GM12874 (cell line): ENCODE measurements at regions not wholly inside any gene's neighbourhood (a gene's known extent, or its start where the extent isn't known, plus 50 kb on each side); places are given as distances from the start of the nearest gene placed in this dataset.

Source experiments
- TF ChIP-seq, protein P1 (sequence below): IDR thresholded peaks from 2 replicates; pipeline ENCODE4 v1.5.1; 2011; ENCODE audit warnings: low read depth, mild to moderate bottlenecking, control low read depth, low read length, moderate library complexity; ENCODE audit not compliant: insufficient read depth

DNA sequence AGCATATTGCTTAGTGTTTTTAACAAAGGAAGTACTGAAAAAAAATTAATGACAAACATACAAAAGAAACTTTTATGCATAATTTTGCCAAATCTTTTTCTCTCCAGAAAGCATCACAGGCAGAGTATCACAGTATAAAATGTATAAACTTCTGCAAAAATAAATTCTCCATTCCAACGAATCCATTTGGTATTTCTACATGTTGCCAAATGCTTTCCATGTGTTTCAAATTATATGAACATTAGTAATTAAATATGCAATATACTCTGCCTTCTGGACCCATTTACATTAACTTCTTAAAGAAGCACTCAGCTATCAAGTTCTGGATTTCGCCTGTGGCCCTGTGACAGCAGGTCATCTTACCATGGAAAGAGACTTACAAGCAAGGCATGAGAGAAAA lies 189.1 kb upstream of the ALCAM start:
- TF ChIP-seq, protein P1, sequence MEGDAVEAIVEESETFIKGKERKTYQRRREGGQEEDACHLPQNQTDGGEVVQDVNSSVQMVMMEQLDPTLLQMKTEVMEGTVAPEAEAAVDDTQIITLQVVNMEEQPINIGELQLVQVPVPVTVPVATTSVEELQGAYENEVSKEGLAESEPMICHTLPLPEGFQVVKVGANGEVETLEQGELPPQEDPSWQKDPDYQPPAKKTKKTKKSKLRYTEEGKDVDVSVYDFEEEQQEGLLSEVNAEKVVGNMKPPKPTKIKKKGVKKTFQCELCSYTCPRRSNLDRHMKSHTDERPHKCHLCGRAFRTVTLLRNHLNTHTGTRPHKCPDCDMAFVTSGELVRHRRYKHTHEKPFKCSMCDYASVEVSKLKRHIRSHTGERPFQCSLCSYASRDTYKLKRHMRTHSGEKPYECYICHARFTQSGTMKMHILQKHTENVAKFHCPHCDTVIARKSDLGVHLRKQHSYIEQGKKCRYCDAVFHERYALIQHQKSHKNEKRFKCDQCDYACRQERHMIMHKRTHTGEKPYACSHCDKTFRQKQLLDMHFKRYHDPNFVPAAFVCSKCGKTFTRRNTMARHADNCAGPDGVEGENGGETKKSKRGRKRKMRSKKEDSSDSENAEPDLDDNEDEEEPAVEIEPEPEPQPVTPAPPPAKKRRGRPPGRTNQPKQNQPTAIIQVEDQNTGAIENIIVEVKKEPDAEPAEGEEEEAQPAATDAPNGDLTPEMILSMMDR = no peak

DNA sequence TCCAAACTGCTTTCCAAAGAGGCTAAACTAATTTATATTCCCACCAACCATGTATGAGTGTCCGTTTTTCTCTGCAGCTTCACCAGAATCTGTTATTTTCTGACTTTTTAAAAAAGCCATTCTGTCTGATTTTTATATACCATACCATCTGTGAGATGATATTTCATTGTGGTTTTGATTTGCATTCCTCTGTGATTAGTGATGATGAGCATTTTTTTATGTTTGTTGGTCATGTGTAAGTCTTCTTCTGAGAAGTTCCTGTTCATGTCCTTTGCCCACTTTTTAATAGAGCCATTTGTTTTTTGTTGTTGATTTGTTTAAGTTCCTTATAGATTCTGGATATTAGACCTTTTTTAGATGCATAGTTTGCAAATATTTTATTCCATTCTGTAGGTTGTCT lies 179.4 kb upstream of the ALCAM start:
- TF ChIP-seq, protein P1 = no peak

DNA sequence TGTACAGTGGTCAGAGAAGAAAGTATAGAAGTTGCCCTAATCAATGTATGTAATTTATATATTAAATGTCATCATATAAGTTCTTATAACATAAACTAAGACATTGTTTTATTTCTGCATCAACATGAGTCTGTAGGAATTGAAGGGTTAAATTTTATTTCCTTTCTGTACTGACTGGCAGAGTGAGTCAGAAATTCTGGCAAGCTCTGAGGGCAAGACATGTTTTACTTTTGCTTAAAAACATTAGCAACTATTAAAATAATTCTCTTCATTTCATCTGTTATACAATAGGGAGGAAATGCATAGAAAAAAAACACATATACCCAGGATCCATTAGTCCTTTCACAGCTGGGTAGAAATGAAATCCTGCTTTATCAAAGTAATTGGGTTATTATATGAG lies 171.4 kb upstream of the ALCAM start:
- TF ChIP-seq, protein P1 = no peak

DNA sequence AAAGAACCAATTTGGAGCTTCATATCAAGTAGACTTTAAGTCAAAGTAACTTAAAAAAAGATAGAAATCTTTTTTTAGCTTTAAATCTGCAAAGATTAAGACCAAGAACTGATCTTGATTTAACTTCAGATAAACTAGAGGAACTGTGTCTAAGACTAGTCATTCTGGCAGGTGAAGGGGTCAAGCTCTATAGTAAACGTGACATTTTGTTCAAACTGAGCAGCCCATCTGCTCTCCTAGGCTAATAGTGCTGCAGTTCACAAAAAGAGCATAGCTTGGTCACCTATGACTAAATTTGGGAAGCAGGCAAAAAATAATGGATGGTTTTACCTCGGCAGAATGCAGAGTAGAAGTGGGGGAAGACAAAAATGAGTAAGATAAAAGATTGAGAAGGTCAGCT lies 168.8 kb upstream of the ALCAM start:
- TF ChIP-seq, protein P1 = no peak

DNA sequence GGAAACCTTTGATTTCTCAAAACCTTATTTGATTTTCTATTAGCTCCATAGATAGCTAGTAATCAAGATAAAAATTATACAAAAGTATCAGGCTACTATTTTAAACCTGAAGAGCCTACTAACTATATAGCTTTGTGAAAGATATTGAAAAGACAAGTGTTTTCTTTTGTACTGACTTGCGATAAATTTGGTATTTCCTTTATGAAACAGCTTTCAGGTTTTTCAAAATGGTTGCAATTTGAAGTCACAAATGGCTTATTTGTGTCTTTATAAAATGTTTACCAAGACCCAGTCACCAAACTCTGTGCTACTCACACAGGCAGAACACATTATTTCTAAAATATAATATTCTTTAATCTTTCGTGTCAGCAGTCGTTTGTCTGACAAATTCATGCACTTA lies 167.5 kb upstream of the ALCAM start:
- TF ChIP-seq, protein P1 = no peak

DNA sequence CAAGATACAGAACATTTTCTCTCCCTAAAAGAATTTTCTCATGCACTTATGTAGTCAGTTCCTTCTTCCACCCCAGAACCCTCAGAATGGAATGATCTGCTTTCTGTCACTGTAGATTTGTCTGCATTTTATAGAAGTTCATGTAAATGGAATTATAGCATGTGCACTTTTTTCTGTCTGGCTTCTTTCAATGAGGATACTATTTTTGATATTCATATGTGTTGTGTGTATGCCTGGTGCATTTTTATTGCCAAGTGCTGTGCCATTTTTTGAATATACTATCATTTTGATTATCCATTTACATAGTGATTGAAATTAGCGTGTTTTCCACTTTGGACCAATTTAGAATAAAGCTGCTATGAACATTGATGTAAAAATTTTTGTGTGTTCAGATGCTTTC lies 156.6 kb upstream of the ALCAM start:
- TF ChIP-seq, protein P1 = no peak

DNA sequence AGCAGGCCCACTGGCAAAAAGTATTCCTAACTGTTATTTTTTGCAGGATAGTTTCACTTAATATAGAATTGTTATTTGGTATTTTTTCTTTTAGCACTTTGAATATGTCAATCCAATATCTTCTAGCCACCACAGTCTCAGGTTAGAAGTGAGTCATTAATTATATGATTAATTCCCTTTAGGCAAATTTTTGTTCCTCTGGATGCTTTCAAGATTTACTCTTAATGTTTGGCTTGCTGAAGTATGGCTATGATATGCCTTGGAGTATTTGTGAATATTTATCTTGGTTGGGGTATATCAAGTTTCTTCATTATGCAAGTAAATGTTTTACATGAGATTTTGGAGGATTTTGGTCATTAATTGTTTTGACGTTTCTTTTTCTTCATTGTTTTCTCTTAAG lies 152.1 kb upstream of the ALCAM start:
- TF ChIP-seq, protein P1 = no peak
